ENCODE measurements at regions not wholly inside any gene's neighbourhood (a gene's known extent, or its start where the extent isn't known, plus 50 kb on each side); places are given as distances from the start of the nearest gene placed in this dataset.

DNA sequence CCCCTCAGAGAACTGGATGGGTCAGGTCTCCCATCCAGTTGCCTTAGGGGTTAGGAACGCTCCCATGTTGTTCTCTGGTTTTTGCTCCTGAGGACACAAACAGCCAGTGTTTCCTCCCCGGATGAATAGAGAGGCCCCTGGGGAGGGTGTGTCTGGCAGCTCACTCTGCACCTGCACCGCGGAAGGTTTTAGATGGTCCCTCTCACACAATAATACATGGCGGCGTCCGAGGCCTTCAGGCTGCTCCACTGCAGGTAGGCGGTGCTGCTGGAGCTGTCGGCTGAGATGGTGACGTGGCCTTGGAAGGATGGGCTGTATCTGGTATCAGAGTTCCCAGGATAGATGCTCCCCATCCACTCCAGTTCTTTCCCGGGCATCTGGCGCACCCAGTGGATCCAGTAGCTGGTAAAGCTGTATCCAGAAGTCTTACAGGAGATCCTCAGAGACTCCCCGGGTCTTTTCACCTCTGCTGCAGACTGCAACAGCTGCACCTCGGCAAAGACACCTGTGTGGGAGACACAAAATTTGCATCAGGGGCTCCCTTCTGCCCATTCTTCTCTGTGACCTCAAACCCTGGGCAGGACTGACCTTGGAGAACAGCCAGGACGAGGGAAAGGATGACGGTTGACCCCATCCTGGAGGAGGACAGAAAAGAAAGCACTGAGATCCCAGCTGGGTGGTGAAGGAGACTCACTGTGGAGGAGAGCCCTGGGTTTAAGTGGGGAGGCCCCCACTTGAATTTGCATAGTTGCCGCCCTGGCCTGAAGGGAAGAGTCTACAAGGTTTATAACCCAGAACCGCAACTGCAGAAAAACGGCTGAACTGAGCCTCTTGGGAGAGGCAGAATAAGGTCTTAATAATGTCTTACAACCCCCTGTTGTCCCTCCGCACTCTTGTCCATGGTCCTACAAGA, 1324.8 kb downstream of the TMEM121 start:
- Histone ChIP-seq H3K4me1 (ENCODE audit: control insufficient read depth, low read depth, low read length) (no peaks in the 10 kb centered on the region), H3K4me3 (ENCODE audit: low read length) (no peak overlapping the region), H3K36me3 (ENCODE audit: control insufficient read depth, low read depth, low read length) (no peaks in the 10 kb centered on the region), H3K9ac (ENCODE audit: low read length) (no peak overlapping the region), H3K27ac (ENCODE audit: low read length) (no peak overlapping the region), H3K9me3 (ENCODE audit: control insufficient read depth, low read depth, low read length) (peaks cover 69% of the 10 kb centered on the region), H3K27me3 (ENCODE audit: control insufficient read depth, insufficient read depth, low read length) (no peaks in the 10 kb centered on the region)

DNA sequence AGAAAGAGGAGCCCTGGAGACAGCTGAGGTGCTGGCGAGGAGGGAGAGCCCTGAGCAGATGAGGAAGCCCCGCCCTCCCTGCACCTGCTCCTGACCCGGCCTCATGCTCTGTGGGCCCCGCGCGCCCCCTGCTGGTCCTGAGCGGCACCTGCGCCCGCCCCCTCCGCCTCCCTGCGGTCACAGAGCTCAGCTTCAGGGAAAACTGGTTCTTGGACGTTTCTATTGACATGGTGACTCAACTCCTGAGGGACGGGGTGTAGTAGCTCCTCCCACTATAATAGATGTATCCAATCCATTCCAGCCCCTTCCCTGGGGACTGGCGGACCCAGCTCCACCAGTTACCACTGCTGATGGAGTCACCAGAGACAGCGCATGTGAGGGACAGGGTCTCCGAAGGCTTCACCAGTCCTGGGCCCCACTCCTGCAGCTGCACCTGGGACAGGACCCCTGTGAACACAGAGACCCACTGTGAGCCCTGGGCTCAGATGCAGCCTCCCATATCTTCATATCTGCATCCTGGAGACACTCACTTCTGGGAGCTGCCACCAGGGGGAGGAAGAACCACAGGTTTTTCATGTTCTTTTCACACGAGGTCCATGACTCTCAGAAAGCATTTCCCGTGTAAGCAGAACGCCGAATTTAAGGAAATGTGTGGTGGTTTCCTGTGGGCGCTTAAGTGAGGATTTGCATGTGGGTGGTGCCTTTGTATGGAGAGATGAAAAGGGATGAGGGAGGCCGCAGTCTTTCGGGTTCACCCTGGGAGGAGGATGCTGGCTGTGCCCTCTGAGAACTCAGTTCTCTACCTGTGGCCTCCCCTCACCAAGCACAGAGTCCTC, 1346.4 kb downstream of the TMEM121 start:
- Histone ChIP-seq H3K9me3 (ENCODE audit: control insufficient read depth, low read depth, low read length) (peaks cover 55% of the 10 kb centered on the region), H3K4me3 (ENCODE audit: low read length) (no peak overlapping the region), H3K27me3 (ENCODE audit: control insufficient read depth, insufficient read depth, low read length) (no peaks in the 10 kb centered on the region), H3K9ac (ENCODE audit: low read length) (no peak overlapping the region), H3K36me3 (ENCODE audit: control insufficient read depth, low read depth, low read length) (no peaks in the 10 kb centered on the region), H3K27ac (ENCODE audit: low read length) (no peak overlapping the region), H3K4me1 (ENCODE audit: control insufficient read depth, low read depth, low read length) (no peaks in the 10 kb centered on the region)

DNA sequence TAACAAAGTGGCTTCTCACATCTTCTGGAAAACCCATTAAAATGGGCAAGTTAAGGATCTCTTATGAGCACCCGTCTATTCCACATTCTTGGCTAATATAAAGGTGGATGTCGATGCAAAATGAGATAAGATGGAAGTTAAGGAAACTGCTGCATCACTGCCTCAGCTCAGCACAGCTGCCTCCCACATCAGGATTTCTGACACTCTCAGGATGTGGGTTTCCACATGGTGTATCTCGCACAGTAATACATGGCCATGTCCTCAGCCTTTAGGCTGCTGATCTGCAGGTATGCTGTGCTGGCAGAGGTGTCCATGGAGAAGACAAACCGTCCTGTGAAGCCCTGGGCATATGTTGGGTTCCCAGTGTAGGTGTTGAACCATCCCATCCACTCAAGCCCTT, 1348.0 kb downstream of the TMEM121 start:
- Histone ChIP-seq H3K9me3 (ENCODE audit: control insufficient read depth, low read depth, low read length) (peaks cover 53% of the 10 kb centered on the region), H3K27me3 (ENCODE audit: control insufficient read depth, insufficient read depth, low read length) (no peaks in the 10 kb centered on the region), H3K4me1 (ENCODE audit: control insufficient read depth, low read depth, low read length) (no peaks in the 10 kb centered on the region), H3K27ac (ENCODE audit: low read length) (no peak overlapping the region), H3K9ac (ENCODE audit: low read length) (no peak overlapping the region), H3K36me3 (ENCODE audit: control insufficient read depth, low read depth, low read length) (no peaks in the 10 kb centered on the region), H3K4me3 (ENCODE audit: low read length) (no peak overlapping the region)

DNA sequence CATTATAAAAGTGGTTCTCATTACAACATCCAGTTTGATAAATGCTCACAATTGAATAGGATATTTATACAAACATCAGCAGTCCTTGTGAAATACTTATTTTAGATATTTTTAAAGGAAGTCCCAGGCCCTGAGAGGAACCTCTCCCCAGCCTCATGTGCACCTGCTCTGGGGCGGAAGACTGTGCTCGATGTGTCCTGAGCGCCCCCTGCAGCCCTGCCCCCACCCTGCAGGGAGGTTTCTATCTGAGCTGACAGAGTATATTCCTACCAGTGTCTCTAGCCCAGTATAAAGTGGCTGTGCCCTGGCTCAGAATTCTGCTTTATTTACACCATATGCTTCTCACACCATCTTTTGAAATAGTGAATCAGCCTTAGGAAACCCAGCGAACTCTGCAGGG, 1349.1 kb downstream of the TMEM121 start:
- no peak overlapping the region for H3K9ac ChIP-seq (ENCODE audit: low read length)
- no peaks in the 10 kb centered on the region for H3K27me3 ChIP-seq (ENCODE audit: control insufficient read depth, insufficient read depth, low read length)
- H3K4me3 ChIP-seq (ENCODE audit: low read length) = no peak overlapping the region
- peaks cover 62% of the 10 kb centered on the region for H3K9me3 ChIP-seq (ENCODE audit: control insufficient read depth, low read depth, low read length)
- no peaks in the 10 kb centered on the region for H3K4me1 ChIP-seq (ENCODE audit: control insufficient read depth, low read depth, low read length)
- H3K27ac ChIP-seq (ENCODE audit: low read length) = no peak overlapping the region
- H3K36me3 ChIP-seq (ENCODE audit: control insufficient read depth, low read depth, low read length) = no peaks in the 10 kb centered on the region

DNA sequence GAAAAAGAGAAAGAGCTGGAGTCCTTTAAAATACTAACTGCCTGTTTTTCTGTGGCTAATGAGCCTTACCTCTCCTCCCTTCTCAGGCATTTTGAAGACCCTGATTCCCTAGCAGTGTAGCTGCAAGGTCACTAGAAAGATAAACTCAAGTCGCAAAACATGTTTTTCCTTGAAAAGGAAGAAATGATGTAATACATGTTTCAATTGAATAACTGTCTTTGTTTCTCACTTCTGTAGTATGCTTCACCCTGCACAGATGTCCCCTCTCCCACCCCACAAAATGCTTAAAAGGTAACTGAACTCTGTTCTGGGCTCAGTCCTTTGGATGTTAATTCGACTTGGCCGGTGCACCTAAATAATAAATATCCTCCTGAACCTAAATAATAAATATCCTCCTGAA, 1350.3 kb downstream of the TMEM121 start:
- Histone ChIP-seq H3K9ac (ENCODE audit: low read length) (no peak overlapping the region), H3K4me3 (ENCODE audit: low read length) (no peak overlapping the region), H3K27me3 (ENCODE audit: control insufficient read depth, insufficient read depth, low read length) (no peaks in the 10 kb centered on the region), H3K4me1 (ENCODE audit: control insufficient read depth, low read depth, low read length) (no peaks in the 10 kb centered on the region), H3K27ac (ENCODE audit: low read length) (no peak overlapping the region), H3K36me3 (ENCODE audit: control insufficient read depth, low read depth, low read length) (no peaks in the 10 kb centered on the region), H3K9me3 (ENCODE audit: control insufficient read depth, low read depth, low read length) (peaks cover 57% of the 10 kb centered on the region)

DNA sequence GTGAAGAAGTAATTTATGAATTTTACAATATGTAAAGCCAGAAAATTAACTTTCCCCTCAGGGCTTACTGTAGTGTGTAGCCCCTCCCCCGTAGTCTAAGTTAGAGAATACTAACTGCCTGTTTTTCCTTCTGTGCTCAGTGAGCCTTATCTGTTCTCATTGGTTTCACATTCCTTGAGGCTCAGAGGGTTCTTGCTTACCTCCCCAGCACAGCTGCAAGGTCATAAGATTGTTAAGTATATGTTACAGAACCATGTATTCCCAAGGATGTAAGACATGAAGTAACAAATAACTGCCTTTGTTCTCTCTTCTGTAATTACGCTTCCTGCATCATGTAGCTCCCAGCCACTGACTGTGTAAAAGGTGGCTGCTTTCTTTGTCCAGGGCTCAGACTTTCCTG, 1351.1 kb downstream of the TMEM121 start:
- Histone ChIP-seq H3K4me1 (ENCODE audit: control insufficient read depth, low read depth, low read length) (no peaks in the 10 kb centered on the region), H3K36me3 (ENCODE audit: control insufficient read depth, low read depth, low read length) (no peaks in the 10 kb centered on the region), H3K4me3 (ENCODE audit: low read length) (no peak overlapping the region), H3K9me3 (ENCODE audit: control insufficient read depth, low read depth, low read length) (peaks cover 61% of the 10 kb centered on the region), H3K9ac (ENCODE audit: low read length) (no peak overlapping the region), H3K27me3 (ENCODE audit: control insufficient read depth, insufficient read depth, low read length) (no peaks in the 10 kb centered on the region), H3K27ac (ENCODE audit: low read length) (no peak overlapping the region)

DNA sequence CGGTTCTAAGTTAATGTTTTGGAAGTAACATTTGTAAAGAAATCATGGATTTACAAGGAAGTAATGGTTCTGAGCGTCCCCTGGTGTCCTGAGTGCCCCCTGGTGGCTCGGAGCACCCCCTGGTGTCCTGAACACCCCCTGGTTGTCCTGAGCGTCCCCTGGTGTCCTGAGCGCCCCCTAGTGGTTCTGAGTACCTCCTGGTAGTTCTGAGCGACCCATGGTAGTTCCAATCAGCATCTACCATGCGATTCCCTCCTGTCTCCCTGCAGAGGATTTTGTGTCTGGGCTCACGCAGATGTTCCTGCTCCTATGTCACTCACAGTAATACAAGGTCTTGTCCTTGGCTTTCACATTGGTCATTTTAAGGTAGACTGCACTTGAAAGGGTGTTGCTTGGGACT, 1352.9 kb downstream of the TMEM121 start:
- H3K4me3 ChIP-seq (ENCODE audit: low read length) = no peak overlapping the region
- H3K9me3 ChIP-seq (ENCODE audit: control insufficient read depth, low read depth, low read length) = peaks cover 56% of the 10 kb centered on the region
- no peak overlapping the region for H3K27ac ChIP-seq (ENCODE audit: low read length)
- H3K9ac ChIP-seq (ENCODE audit: low read length) = no peak overlapping the region
- no peaks in the 10 kb centered on the region for H3K27me3 ChIP-seq (ENCODE audit: control insufficient read depth, insufficient read depth, low read length)
- no peaks in the 10 kb centered on the region for H3K4me1 ChIP-seq (ENCODE audit: control insufficient read depth, low read depth, low read length)
- no peaks in the 10 kb centered on the region for H3K36me3 ChIP-seq (ENCODE audit: control insufficient read depth, low read depth, low read length)

DNA sequence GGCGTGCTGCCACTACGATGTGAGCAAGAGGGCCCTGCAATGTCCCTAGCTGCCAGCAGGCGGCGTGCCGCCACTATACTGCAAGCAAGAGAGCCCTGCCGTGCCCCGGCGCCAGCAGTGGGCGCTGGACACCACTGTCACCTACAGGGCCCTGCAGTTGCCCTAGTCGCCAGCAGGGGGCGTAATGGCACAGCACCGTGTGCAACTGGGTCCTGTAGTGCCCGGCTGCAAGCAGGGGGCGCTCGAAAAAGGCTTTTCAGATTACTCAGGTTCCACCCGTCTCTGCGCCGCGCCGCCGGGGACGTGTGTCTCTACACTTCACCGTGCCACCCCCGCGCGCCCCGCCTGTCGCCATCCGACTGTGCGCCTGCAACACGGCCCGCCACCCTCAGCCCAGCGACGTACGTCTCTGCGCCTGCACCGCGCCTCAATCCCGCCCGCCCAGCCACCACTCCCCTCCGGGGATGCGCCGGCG, 1356.9 kb downstream of the TMEM121 start:
- Histone ChIP-seq H3K27me3 (ENCODE audit: control insufficient read depth, insufficient read depth, low read length) (no peaks in the 10 kb centered on the region), H3K36me3 (ENCODE audit: control insufficient read depth, low read depth, low read length) (no peaks in the 10 kb centered on the region), H3K9me3 (ENCODE audit: control insufficient read depth, low read depth, low read length) (peaks cover 32% of the 10 kb centered on the region), H3K9ac (ENCODE audit: low read length) (no peak overlapping the region), H3K27ac (ENCODE audit: low read length) (no peak overlapping the region), H3K4me1 (ENCODE audit: control insufficient read depth, low read depth, low read length) (no peaks in the 10 kb centered on the region), H3K4me3 (ENCODE audit: low read length) (no peak overlapping the region)
